ENCODE measurements at regions not wholly inside any gene's neighbourhood (a gene's known extent, or its start where the extent isn't known, plus 50 kb on each side); places are given as distances from the start of the nearest gene placed in this dataset.
"Not testable (repeated sequence)": the region's sequence is repeated elsewhere in the genome, so short reads cannot be mapped to it uniquely, and the experiment has no call there.

DNA sequence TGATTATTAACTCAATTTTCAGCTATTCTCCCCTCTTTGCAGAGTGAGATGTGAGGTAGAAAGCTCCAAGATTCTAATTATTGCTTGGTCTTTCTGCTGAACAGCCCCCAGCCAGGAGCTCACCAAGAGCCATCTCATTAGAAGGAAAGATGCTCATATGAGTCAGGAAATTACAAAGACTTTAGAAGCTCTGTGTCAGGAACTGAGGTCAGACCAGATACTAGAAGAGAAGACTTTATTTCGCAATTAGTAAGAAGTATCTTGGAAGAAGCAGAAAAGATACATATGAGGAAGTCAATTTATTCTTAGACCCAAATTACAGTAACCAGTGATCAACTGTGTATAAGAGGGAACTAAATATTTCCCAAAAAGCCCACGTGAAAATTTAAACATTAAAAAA is 626.9 kb downstream of the ZWINT start:
- H3K9me3 ChIP-seq (ENCODE audit: control insufficient read depth, low read length): no peaks in the 10 kb centered on the region
- no peak overlapping the region for H3K4me3 ChIP-seq (ENCODE audit: low read length)
- no peaks in the 10 kb centered on the region for H3K27me3 ChIP-seq (ENCODE audit: control insufficient read depth, insufficient read depth, low read length)
- H3K4me1 ChIP-seq (ENCODE audit: control insufficient read depth, insufficient read depth, low read length): no peaks in the 10 kb centered on the region
- H3K36me3 ChIP-seq (ENCODE audit: control insufficient read depth, insufficient read depth, low read length): no peaks in the 10 kb centered on the region
- no peak overlapping the region for H3K9ac ChIP-seq (ENCODE audit: low read length)

DNA sequence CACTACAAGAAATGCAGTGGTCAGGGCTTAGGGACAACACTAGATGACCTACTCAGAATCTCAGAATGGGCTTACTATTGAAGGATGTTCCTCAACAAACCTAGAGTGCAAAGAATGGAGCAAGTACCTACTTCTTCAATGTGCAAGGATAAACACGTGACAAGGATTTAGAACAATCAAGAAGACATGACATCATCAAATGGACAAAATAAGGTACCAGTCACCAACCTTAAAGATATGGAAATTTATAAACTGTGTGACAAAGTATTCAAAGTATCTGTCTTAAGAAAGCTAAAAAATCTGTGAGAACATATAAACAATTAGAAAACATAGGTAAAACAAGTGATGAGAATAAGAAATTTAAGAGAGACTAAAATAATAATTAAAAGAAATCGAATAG is 656.1 kb downstream of the ZWINT start:
- Histone ChIP-seq H3K27me3 (ENCODE audit: control insufficient read depth, insufficient read depth, low read length) (no peaks in the 10 kb centered on the region), H3K4me3 (ENCODE audit: low read length) (no peak overlapping the region), H3K36me3 (ENCODE audit: control insufficient read depth, insufficient read depth, low read length) (no peaks in the 10 kb centered on the region), H3K9me3 (ENCODE audit: control insufficient read depth, low read length) (no peaks in the 10 kb centered on the region), H3K9ac (ENCODE audit: low read length) (no peak overlapping the region), H3K4me1 (ENCODE audit: control insufficient read depth, insufficient read depth, low read length) (no peaks in the 10 kb centered on the region)

- Histone ChIP-seq H3K9ac (ENCODE audit: low read length) (no peak overlapping the region), H3K9me3 (ENCODE audit: control insufficient read depth, low read length) (no peaks in the 10 kb centered on the region), H3K27me3 (ENCODE audit: control insufficient read depth, insufficient read depth, low read length) (no peaks in the 10 kb centered on the region), H3K4me1 (ENCODE audit: control insufficient read depth, insufficient read depth, low read length) (no peaks in the 10 kb centered on the region), H3K36me3 (ENCODE audit: control insufficient read depth, insufficient read depth, low read length) (no peaks in the 10 kb centered on the region), H3K4me3 (ENCODE audit: low read length) (no peak overlapping the region)
Measured at GRCh38 chr10:55668326-55668922, 692.6 kb downstream of the ZWINT start.

DNA sequence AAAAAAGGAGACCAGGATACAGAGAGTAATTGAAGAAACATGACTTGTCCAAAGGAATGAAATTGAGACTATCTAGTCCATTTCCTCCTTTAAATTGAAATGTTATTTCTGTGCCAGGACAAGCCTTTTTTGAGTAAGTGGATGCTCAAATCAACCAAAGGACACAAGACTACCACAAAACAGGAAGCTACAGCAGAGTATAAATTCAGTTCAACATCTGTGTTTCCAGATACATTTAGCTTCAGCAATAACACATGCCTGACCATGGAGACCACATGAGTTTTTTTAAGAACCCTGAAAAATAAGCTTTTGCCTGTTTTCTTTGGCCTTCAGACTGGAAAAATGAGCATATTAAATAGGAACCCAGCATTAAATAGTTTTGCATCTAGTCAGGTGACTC is 707.5 kb downstream of the ZWINT start:
- Histone ChIP-seq H3K4me1 (ENCODE audit: control insufficient read depth, insufficient read depth, low read length) (no peaks in the 10 kb centered on the region), H3K9me3 (ENCODE audit: control insufficient read depth, low read length) (no peaks in the 10 kb centered on the region), H3K36me3 (ENCODE audit: control insufficient read depth, insufficient read depth, low read length) (no peaks in the 10 kb centered on the region)

GRCh38 chr10:55641601-55642000 is 719.5 kb downstream of the ZWINT start:
- H3K36me3 ChIP-seq (ENCODE audit: control insufficient read depth, insufficient read depth, low read length): no peaks in the 10 kb centered on the region
- no peaks in the 10 kb centered on the region for H3K27me3 ChIP-seq (ENCODE audit: control insufficient read depth, insufficient read depth, low read length)
- no peaks in the 10 kb centered on the region for H3K9me3 ChIP-seq (ENCODE audit: control insufficient read depth, low read length)
- H3K4me3 ChIP-seq (ENCODE audit: low read length): no peak overlapping the region
- H3K4me1 ChIP-seq (ENCODE audit: control insufficient read depth, insufficient read depth, low read length): no peaks in the 10 kb centered on the region
- H3K9ac ChIP-seq (ENCODE audit: low read length): no peak overlapping the region

More for the DNA sequence above, 707.5 kb downstream of the ZWINT start:
- Histone ChIP-seq H3K4me3 (ENCODE audit: low read length) (no peak overlapping the region), H3K27me3 (ENCODE audit: control insufficient read depth, insufficient read depth, low read length) (no peaks in the 10 kb centered on the region), H3K9ac (ENCODE audit: low read length) (no peak overlapping the region)

GRCh38 chr10:55631071-55631654 is 729.9 kb downstream of the ZWINT start:
- H3K36me3 ChIP-seq (ENCODE audit: control insufficient read depth, insufficient read depth, low read length): no peaks in the 10 kb centered on the region
- H3K9me3 ChIP-seq (ENCODE audit: control insufficient read depth, low read length): no peaks in the 10 kb centered on the region
- peaks cover 31% of the 10 kb centered on the region for H3K27me3 ChIP-seq (ENCODE audit: control insufficient read depth, insufficient read depth, low read length)
- peaks cover 8% of the 10 kb centered on the region for H3K4me1 ChIP-seq (ENCODE audit: control insufficient read depth, insufficient read depth, low read length)
- H3K4me3 ChIP-seq (ENCODE audit: low read length): peak overlapping the region; percentile 25
- peak overlapping the region; percentile 28 for H3K9ac ChIP-seq (ENCODE audit: low read length)

DNA sequence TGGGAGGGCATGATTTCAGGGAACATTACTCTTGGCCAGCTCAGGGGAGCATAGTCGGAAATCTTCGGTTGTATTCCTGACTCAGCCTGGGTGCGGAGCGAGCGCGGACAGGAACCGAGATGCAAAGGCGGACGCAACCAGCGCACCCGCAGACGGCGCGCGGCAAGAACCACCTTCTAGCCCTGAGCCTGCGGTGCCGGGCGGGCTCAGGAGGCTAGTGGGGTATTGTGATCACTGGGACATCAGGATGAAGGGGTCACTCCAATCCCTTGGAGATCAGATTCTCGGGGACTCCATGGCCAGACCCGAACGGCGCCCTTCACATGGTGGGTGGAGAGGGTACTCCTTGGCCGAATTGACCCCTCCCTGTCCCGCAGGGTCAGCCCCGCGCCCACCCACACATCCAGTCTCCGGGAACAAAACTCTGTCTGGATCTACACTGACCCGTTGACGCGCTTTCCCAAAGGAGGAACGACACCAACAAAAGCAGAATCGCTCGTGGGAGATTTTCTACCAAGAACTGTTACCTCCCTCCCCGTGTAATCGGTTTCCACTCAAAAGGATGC is 730.5 kb downstream of the ZWINT start:
- Histone ChIP-seq H3K4me3 (ENCODE audit: low read length) (no peak overlapping the region), H3K9me3 (ENCODE audit: control insufficient read depth, low read length) (no peaks in the 10 kb centered on the region), H3K4me1 (ENCODE audit: control insufficient read depth, insufficient read depth, low read length) (peaks cover 8% of the 10 kb centered on the region), H3K9ac (ENCODE audit: low read length) (peak overlapping the region; percentile 28), H3K27me3 (ENCODE audit: control insufficient read depth, insufficient read depth, low read length) (peaks cover 31% of the 10 kb centered on the region), H3K36me3 (ENCODE audit: control insufficient read depth, insufficient read depth, low read length) (no peaks in the 10 kb centered on the region)

DNA sequence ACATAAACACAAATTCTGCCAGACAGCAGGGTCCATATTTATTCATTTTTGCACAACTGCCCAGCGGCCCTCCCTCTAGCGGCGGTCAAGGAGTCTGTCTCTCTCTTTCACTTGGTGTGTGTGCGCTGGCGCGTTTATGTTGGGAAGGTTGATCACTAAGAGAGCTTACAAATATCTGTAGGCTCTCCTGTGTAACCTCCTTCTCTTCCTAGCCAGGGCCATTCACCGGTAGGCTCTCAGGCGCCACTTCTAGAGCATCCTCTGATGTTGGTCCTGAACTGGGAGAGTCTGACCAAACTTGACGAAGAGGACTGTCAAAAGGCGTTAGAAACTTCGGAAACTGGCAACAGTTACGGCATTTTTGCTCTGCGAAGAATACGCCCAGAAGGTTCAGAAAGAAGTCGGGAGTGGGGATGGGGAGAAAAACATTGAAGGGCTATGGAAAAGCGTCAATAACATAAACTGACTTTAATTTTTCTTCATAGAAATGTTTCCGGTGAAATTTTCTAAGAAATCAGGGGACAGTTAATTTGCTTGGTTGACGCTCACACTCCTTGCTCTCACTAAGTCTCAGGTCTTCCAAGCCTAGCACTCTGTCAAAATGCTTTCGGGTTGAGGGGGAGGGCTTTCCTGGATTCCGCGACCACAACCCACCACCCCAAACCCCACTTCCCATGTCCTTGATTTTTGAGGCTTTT is 731.1 kb downstream of the ZWINT start:
- Histone ChIP-seq H3K9me3 (ENCODE audit: control insufficient read depth, low read length) (no peaks in the 10 kb centered on the region), H3K9ac (ENCODE audit: low read length) (no peak overlapping the region), H3K4me3 (ENCODE audit: low read length) (no peak overlapping the region), H3K27me3 (ENCODE audit: control insufficient read depth, insufficient read depth, low read length) (peaks cover 31% of the 10 kb centered on the region), H3K4me1 (ENCODE audit: control insufficient read depth, insufficient read depth, low read length) (peaks cover 8% of the 10 kb centered on the region), H3K36me3 (ENCODE audit: control insufficient read depth, insufficient read depth, low read length) (no peaks in the 10 kb centered on the region)

GRCh38 chr10:55628260-55628701 is 732.8 kb downstream of the ZWINT start:
- Histone ChIP-seq H3K27me3 (ENCODE audit: control insufficient read depth, insufficient read depth, low read length) (peaks cover 31% of the 10 kb centered on the region), H3K9me3 (ENCODE audit: control insufficient read depth, low read length) (no peaks in the 10 kb centered on the region), H3K4me3 (ENCODE audit: low read length) (no peak overlapping the region), H3K4me1 (ENCODE audit: control insufficient read depth, insufficient read depth, low read length) (peaks cover 8% of the 10 kb centered on the region), H3K9ac (ENCODE audit: low read length) (no peak overlapping the region), H3K36me3 (ENCODE audit: control insufficient read depth, insufficient read depth, low read length) (no peaks in the 10 kb centered on the region)

DNA sequence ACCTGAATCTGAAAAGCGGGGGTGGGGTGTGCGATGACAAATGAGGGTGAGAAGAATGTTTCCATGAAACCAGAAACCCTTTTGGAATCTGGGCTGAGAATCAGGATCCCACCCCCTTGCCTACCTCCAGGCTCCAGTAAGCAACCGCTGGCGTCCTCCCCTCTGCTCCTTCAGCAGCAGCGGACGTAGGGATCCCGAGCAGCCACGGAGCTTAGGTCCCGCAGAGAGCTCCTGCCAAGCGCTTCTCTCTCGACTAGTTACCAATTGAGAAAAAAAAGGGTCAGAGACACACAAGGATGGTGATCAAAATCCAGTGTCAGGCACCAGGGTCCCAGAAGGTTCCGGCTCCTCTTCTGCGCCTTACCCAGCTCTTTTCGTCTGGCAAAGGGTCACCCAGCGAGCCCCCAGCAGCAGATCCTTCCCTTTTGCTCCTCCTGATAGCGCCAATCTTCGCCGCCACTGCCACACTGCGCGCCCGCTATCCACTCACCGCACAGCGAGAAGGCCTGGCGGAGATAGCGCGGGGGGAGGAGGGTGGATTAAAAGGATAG is 733.5 kb downstream of the ZWINT start:
- Histone ChIP-seq H3K4me3 (ENCODE audit: low read length) (no peak overlapping the region), H3K27me3 (ENCODE audit: control insufficient read depth, insufficient read depth, low read length) (peaks cover 31% of the 10 kb centered on the region), H3K36me3 (ENCODE audit: control insufficient read depth, insufficient read depth, low read length) (no peaks in the 10 kb centered on the region), H3K9me3 (ENCODE audit: control insufficient read depth, low read length) (no peaks in the 10 kb centered on the region), H3K9ac (ENCODE audit: low read length) (no peak overlapping the region), H3K4me1 (ENCODE audit: control insufficient read depth, insufficient read depth, low read length) (peaks cover 8% of the 10 kb centered on the region)

- not testable (repeated sequence) for H3K36me3 ChIP-seq (ENCODE audit: control insufficient read depth, insufficient read depth, low read length); H3K27me3 ChIP-seq (ENCODE audit: control insufficient read depth, insufficient read depth, low read length); H3K4me3 ChIP-seq (ENCODE audit: low read length); H3K9ac ChIP-seq (ENCODE audit: low read length); H3K4me1 ChIP-seq (ENCODE audit: control insufficient read depth, insufficient read depth, low read length); H3K9me3 ChIP-seq (ENCODE audit: control insufficient read depth, low read length)
Measured at GRCh38 chr10:55601690-55602478, 759.2 kb downstream of the ZWINT start.
